K562 (cell line): ENCODE measurements at regions not wholly inside any gene's neighbourhood (a gene's known extent, or its start where the extent isn't known, plus 50 kb on each side); places are given as distances from the start of the nearest gene placed in this dataset.

Experiments
- ATAC-seq: fragments of 200-7000 bp; cut with Tn5 transposase; 3 replicates; pipeline ENCODE4 v1.9.1; 2020; ENCODE audit warnings: moderate library complexity
- BruUV-seq: library from RNA; stranded (reverse); fragments of 400-500 nt; replicated peaks from 2 replicates; lab custom pipeline; 2021; lab: Mats Ljungman, UMichigan
- CTCF ChIA-PET: fragments of 300-600 bp; formaldehyde crosslinking; extraction: SDS; loops from one replicate; lab custom pipeline; 2021; ENCODE audit warnings: low intra/inter-chr PET ratio; lab: Yijun Ruan, JAX
- POLR2A ChIA-PET: fragments of 300-600, 350-650 bp; sonication (Branson Sonifier 250); formaldehyde crosslinking; extraction: SDS; loops from one replicate; lab custom pipeline; 2021; ENCODE audit warnings: antibody characterized with exemption, inconsistent platforms; lab: Yijun Ruan, JAX
- DNase-seq, 4 experiments: peaks; one replicate each; pipeline versions ENCODE4 v3.0.0 to v3.0.0-alpha.2; 2011 to 2018; ENCODE audit warnings: low spot score in 3 of 4, mixed read lengths in 3 of 4; ENCODE audit errors: extremely low read depth in 1 of 4
- FAIRE-seq: peaks from 2 replicates; lab custom pipeline; 2011; peaks lifted over from hg19 to GRCh38; lab: Jason Lieb, UNC
- H2AFZ ChIP-seq: 2 replicates; pipeline ENCODE4 v1.6.0; 2011; ENCODE audit warnings: low read depth, low read length, control low read depth, inconsistent platforms
- H3K27ac ChIP-seq: fragments of 200-600 bp; 3 replicates; pipeline ENCODE4 v1.8.0; 2011; ENCODE audit warnings: low read depth, mild to moderate bottlenecking, control low read depth, inconsistent platforms, low read length, moderate library complexity, mixed read lengths; ENCODE audit errors: extremely low read depth
- H3K27me3 ChIP-seq, 2 experiments: fragments of 300-600 bp in 1 of 2; 2 replicates in 1 of 2; 3 replicates in 1 of 2; pipeline versions ENCODE4 v1.6.0 to v1.8.0; 2011; ENCODE audit warnings: inconsistent platforms in 2 of 2, low read length in 2 of 2, mild to moderate bottlenecking in 1 of 2, mixed read lengths in 1 of 2, moderate library complexity in 1 of 2; ENCODE audit not compliant: control insufficient read depth in 2 of 2, insufficient read depth in 2 of 2
- H3K36me3 ChIP-seq: fragments of 300-600 bp; 3 replicates; pipeline ENCODE4 v1.8.0; 2011; ENCODE audit warnings: mild to moderate bottlenecking, low read length, inconsistent platforms; ENCODE audit not compliant: control insufficient read depth, insufficient read depth
- H3K4me1 ChIP-seq, 2 experiments: fragments of 200-600 bp in 1 of 2; replicated peaks in 1 of 2; 2 replicates in 1 of 2; 3 replicates in 1 of 2; pipeline versions ENCODE4 v1.5.1 to v1.8.0; 2011; ENCODE audit warnings: inconsistent platforms in 2 of 2, low read length in 2 of 2, mild to moderate bottlenecking in 1 of 2, mixed read lengths in 1 of 2, moderate library complexity in 1 of 2; ENCODE audit not compliant: control insufficient read depth in 2 of 2, insufficient read depth in 2 of 2
- H3K4me2 ChIP-seq: 2 replicates; pipeline ENCODE4 v1.6.1; 2011; ENCODE audit warnings: low read length, control low read depth, inconsistent platforms, mixed read lengths; ENCODE audit not compliant: insufficient read depth
- H3K4me3 ChIP-seq: fragments of 200-600 bp; sonication (generic), shearing (Covaris generic); 2 replicates; pipeline ENCODE4 v1.5.1; 2016; ENCODE audit warnings: control low read depth, inconsistent platforms
- H3K79me2 ChIP-seq: fragments of 200-600 bp; 3 replicates; pipeline ENCODE4 v1.8.0; 2011; ENCODE audit warnings: low read length, inconsistent platforms; ENCODE audit not compliant: control insufficient read depth, insufficient read depth
- H3K9ac ChIP-seq, 2 experiments: 2 replicates each; pipeline versions ENCODE4 v1.6.0 to v1.6.1; 2011; ENCODE audit warnings: low read depth in 2 of 2, low read length in 2 of 2, control low read depth in 1 of 2, inconsistent platforms in 1 of 2, mild to moderate bottlenecking in 1 of 2, mixed read lengths in 1 of 2; ENCODE audit not compliant: insufficient read depth in 1 of 2
- H3K9me1 ChIP-seq: one replicate; pipeline ENCODE4 v1.6.0; 2011; ENCODE audit warnings: inconsistent platforms, mild to moderate bottlenecking, low read length, moderate library complexity; ENCODE audit not compliant: control insufficient read depth, insufficient read depth
- H3K9me3 ChIP-seq: replicated peaks from 2 replicates; pipeline ENCODE4 v1.5.1; 2011; ENCODE audit warnings: low read depth, low read length, inconsistent platforms; ENCODE audit not compliant: control insufficient read depth, insufficient read depth
- H4K20me1 ChIP-seq: replicated peaks from 2 replicates; pipeline ENCODE4 v1.6.1; 2011; ENCODE audit warnings: low read length, inconsistent platforms, mixed read lengths; ENCODE audit not compliant: control insufficient read depth, insufficient read depth
- ARID2 ChIP-seq: fragments of 450-650 bp; IDR thresholded peaks from 2 replicates; pipeline ENCODE4 v1.6.1; 2017; ENCODE audit warnings: antibody characterized with exemption, mild to moderate bottlenecking
- JUNB ChIP-seq: fragments of 450-650 bp; formaldehyde crosslinking; conservative IDR thresholded peaks from 2 replicates; pipeline ENCODE4 v1.4.0; 2020; ENCODE audit warnings: mild to moderate bottlenecking
- KAT7 ChIP-seq: sonication (generic); formaldehyde crosslinking; IDR thresholded peaks from 2 replicates; pipeline ENCODE4 v1.8.0; 2022; ENCODE audit warnings: missing genetic modification reagents, mild to moderate bottlenecking, borderline replicate concordance
- NCOA6 ChIP-seq: fragments of 450-650 bp; IDR thresholded peaks from 2 replicates; pipeline ENCODE4 v1.6.1; 2017; ENCODE audit warnings: mild to moderate bottlenecking
- SMARCA5 ChIP-seq: fragments of 450-650 bp; IDR thresholded peaks from 2 replicates; pipeline ENCODE4 v1.6.1; 2016
- SP1 ChIP-seq: sonication (generic); formaldehyde crosslinking; IDR thresholded peaks from 2 replicates; pipeline ENCODE4 v1.8.1; 2022; ENCODE audit warnings: mild to moderate bottlenecking, missing genetic modification reagents
- ZNF766 ChIP-seq: fragments of 200-800 bp; sonication (Bioruptor generic); conservative IDR thresholded peaks from 2 replicates; pipeline ENCODE4 v1.6.1; 2016; ENCODE audit warnings: missing genetic modification characterization, missing compliant biosample characterization
- WGBS: fragments of 100-300 bp; shearing (Covaris generic); methylation state at CpG from one replicate; pipeline ENCODE4 v1.1.6; 2016; ENCODE audit warnings: low coverage, mixed read lengths; ENCODE audit not compliant: insufficient coverage; ENCODE audit errors: missing lambda C conversion rate; 5-methylcytosine and 5-hydroxymethylcytosine counted together
- in situ Hi-C: fragments of 300-500 bp; cut with MboI; formaldehyde crosslinking; loops from 4 replicates; pipeline ENCODE4 v1.15.0; 2018; ENCODE audit warnings: inconsistent platforms, mixed read lengths
- intact Hi-C: fragments of 100-400 bp; cut with micrococcal nuclease; formaldehyde crosslinking; loops from 2 replicates; pipeline ENCODE4 v1.14.2; 2022
- TF ChIP-seq, protein P1 (sequence below): sonication (generic); formaldehyde crosslinking; IDR thresholded peaks from 2 replicates; pipeline ENCODE4 v1.8.1; 2023; ENCODE audit warnings: mild to moderate bottlenecking, missing genetic modification reagents
- TF ChIP-seq, protein P2 (sequence below): fragments of 250-450 bp; sonication (Bioruptor Pico); IDR thresholded peaks from 2 replicates; pipeline ENCODE4 v1.5.0; 2021

DNA sequence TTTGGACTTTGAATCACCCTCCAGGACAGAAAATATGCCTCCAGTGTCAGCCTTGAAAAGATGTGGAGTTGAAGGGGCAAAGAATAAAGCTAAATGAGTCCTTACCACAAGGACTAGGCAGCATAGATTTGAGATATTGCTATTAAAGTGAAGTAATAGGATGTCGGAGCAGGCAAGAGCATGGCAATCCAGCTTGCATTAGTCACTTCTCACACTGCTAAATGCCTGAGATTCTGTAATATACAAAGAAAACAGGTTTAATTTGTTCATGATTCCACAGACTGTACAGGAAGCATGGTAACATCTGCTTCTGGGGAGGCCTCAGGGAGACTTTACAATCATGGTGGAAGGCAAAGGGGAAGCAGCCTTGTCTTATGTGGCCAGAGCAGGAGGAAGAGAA, 109.8 kb upstream of the PCDH7 start:
- 0% methylated on average over 1 of the region's 1 CpG for WGBS
- H3K27me3 ChIP-seq = no peaks in the 10 kb centered on the region
- TF ChIP-seq KAT7 (no peak), NCOA6 (no peak), JUNB (CRISPR knock-in tag) (no peak), ARID2 (no peak), SP1 (CRISPR knock-in tag) (no peak), SMARCA5 (no peak), ZNF766 (CRISPR knock-in tag) (no peak)
- TF ChIP-seq, protein P1, sequence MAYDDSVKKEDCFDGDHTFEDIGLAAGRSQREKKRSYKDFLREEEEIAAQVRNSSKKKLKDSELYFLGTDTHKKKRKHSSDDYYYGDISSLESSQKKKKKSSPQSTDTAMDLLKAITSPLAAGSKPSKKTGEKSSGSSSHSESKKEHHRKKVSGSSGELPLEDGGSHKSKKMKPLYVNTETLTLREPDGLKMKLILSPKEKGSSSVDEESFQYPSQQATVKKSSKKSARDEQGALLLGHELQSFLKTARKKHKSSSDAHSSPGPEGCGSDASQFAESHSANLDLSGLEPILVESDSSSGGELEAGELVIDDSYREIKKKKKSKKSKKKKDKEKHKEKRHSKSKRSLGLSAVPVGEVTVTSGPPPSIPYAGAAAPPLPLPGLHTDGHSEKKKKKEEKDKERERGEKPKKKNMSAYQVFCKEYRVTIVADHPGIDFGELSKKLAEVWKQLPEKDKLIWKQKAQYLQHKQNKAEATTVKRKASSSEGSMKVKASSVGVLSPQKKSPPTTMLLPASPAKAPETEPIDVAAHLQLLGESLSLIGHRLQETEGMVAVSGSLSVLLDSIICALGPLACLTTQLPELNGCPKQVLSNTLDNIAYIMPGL = no peak
- TF ChIP-seq, protein P2, sequence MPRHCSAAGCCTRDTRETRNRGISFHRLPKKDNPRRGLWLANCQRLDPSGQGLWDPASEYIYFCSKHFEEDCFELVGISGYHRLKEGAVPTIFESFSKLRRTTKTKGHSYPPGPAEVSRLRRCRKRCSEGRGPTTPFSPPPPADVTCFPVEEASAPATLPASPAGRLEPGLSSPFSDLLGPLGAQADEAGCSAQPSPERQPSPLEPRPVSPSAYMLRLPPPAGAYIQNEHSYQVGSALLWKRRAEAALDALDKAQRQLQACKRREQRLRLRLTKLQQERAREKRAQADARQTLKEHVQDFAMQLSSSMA (CRISPR knock-in tag) = no peak
- FAIRE-seq = no peak
- DNase-seq = no peak
- H3K27ac ChIP-seq = no peak overlapping the region
- ATAC-seq = no peak
- H2AFZ ChIP-seq = no peak overlapping the region
- ChIA-PET POLR2A (no interaction called here), CTCF (no interaction called here)
- no peaks in the 10 kb centered on the region for H3K4me1 ChIP-seq
- intact Hi-C loops (no loop called here), in situ Hi-C loops (no loop called here)
- H3K9me3 ChIP-seq = no peaks in the 10 kb centered on the region; the same call in 1 of the 2 replicates
- BruUV-seq = no TSS peak
- no peak overlapping the region for H3K9ac ChIP-seq
- no peaks in the 10 kb centered on the region for H4K20me1 ChIP-seq
- no peak overlapping the region for H3K4me2 ChIP-seq
- H3K36me3 ChIP-seq = no peaks in the 10 kb centered on the region
- H3K9me1 ChIP-seq = no peaks in the 10 kb centered on the region
- no peak overlapping the region for H3K4me3 ChIP-seq
- no peaks in the 10 kb centered on the region for H3K79me2 ChIP-seq
